ENCODE measurements at regions not wholly inside any gene's neighbourhood (a gene's known extent, or its start where the extent isn't known, plus 50 kb on each side); places are given as distances from the start of the nearest gene placed in this dataset.
"Not testable (repeated sequence)": the region's sequence is repeated elsewhere in the genome, so short reads cannot be mapped to it uniquely, and the experiment has no call there.

- no peak for DNase-seq
Observed at GRCh38 chr1:80341021-80341420, 1334.5 kb upstream of the ADGRL4 start.

- DNase-seq: no peak
Observed at GRCh38 chr1:80318108-80318507, 1311.6 kb upstream of the ADGRL4 start.

GRCh38 chr1:80310703-80311245 lies 1304.2 kb upstream of the ADGRL4 start:
- DNase-seq: no peak

GRCh38 chr1:80305466-80305865 lies 1298.9 kb upstream of the ADGRL4 start:
- no peak for DNase-seq

GRCh38 chr1:80293818-80294217 lies 1287.3 kb upstream of the ADGRL4 start:
- DNase-seq: no peak

GRCh38 chr1:80288750-80289149 lies 1282.2 kb upstream of the ADGRL4 start:
- not testable (repeated sequence) for DNase-seq

GRCh38 chr1:80282536-80282935 lies 1276.0 kb upstream of the ADGRL4 start:
- no peak for DNase-seq

- no peak for DNase-seq
Observed at GRCh38 chr1:80278936-80279335, 1272.4 kb upstream of the ADGRL4 start.

- DNase-seq: no peak
Observed at GRCh38 chr1:80274256-80274655, 1267.7 kb upstream of the ADGRL4 start.

GRCh38 chr1:80272495-80272894 lies 1266.0 kb upstream of the ADGRL4 start:
- DNase-seq: no peak

GRCh38 chr1:80258659-80259058 lies 1252.1 kb upstream of the ADGRL4 start:
- no peak for DNase-seq

- no peak for DNase-seq
Observed at GRCh38 chr1:80251591-80251990, 1245.1 kb upstream of the ADGRL4 start.

- DNase-seq: no peak
Observed at GRCh38 chr1:80251171-80251570, 1244.6 kb upstream of the ADGRL4 start.

- DNase-seq: no peak
Observed at GRCh38 chr1:80250573-80251168, 1244.1 kb upstream of the ADGRL4 start.

- no peak for DNase-seq
Observed at GRCh38 chr1:80249699-80250098, 1243.2 kb upstream of the ADGRL4 start.

GRCh38 chr1:80248886-80249285 lies 1242.4 kb upstream of the ADGRL4 start:
- DNase-seq: no peak

- DNase-seq: no peak
Observed at GRCh38 chr1:80245813-80246212, 1239.3 kb upstream of the ADGRL4 start.

GRCh38 chr1:80244372-80244771 lies 1237.8 kb upstream of the ADGRL4 start:
- DNase-seq: no peak

- no peak for DNase-seq
Observed at GRCh38 chr1:80241566-80241965, 1235.0 kb upstream of the ADGRL4 start.

GRCh38 chr1:80225510-80225909 lies 1219.0 kb upstream of the ADGRL4 start:
- DNase-seq: no peak

GRCh38 chr1:80221319-80221718 lies 1214.8 kb upstream of the ADGRL4 start:
- DNase-seq: no peak

GRCh38 chr1:80218112-80218511 lies 1211.6 kb upstream of the ADGRL4 start:
- no peak for DNase-seq

GRCh38 chr1:80217377-80217986 lies 1211.0 kb upstream of the ADGRL4 start:
- DNase-seq: no peak

- DNase-seq: no peak
Observed at GRCh38 chr1:80214888-80215540, 1208.5 kb upstream of the ADGRL4 start.
